Neuronal stem cell (in vitro differentiated cells): ENCODE measurements at regions not wholly inside any gene's neighbourhood (a gene's known extent, or its start where the extent isn't known, plus 50 kb on each side); places are given as distances from the start of the nearest gene placed in this dataset.

Source experiments
- DNase-seq: peaks from one replicate; pipeline ENCODE4 v3.0.0-alpha.2; 2013; ENCODE audit warnings: low spot score
- H2AFZ ChIP-seq: one replicate; pipeline ENCODE4 v1.6.1; 2013; ENCODE audit warnings: mild to moderate bottlenecking, low read length, inconsistent platforms
- H2AK5ac ChIP-seq: 2 replicates; pipeline ENCODE4 v1.6.1; 2013; ENCODE audit warnings: low read depth, mild to moderate bottlenecking, inconsistent platforms, low read length, moderate library complexity, mixed read lengths
- H2BK120ac ChIP-seq: 2 replicates; pipeline ENCODE4 v1.6.1; 2013; ENCODE audit warnings: low read depth, mild to moderate bottlenecking, inconsistent platforms, low read length, moderate library complexity, mixed read lengths
- H2BK12ac ChIP-seq: one replicate; pipeline ENCODE4 v1.6.1; 2013; ENCODE audit warnings: low read length, inconsistent platforms
- H2BK15ac ChIP-seq: 2 replicates; pipeline ENCODE4 v1.6.1; 2013; ENCODE audit warnings: mild to moderate bottlenecking, low read length, inconsistent platforms, mixed read lengths
- H2BK5ac ChIP-seq: one replicate; pipeline ENCODE4 v1.6.1; 2013; ENCODE audit warnings: inconsistent platforms, mild to moderate bottlenecking, low read length, moderate library complexity
- H3K14ac ChIP-seq: one replicate; pipeline ENCODE4 v1.6.1; 2013; ENCODE audit warnings: low read length, inconsistent platforms
- H3K18ac ChIP-seq: 2 replicates; pipeline ENCODE4 v1.6.1; 2013; ENCODE audit warnings: low read length, inconsistent platforms
- H3K23ac ChIP-seq: 2 replicates; pipeline ENCODE4 v1.6.1; 2013; ENCODE audit warnings: low read depth, mild to moderate bottlenecking, mixed read lengths, low read length, inconsistent platforms; ENCODE audit not compliant: poor library complexity
- H3K27ac ChIP-seq: replicated peaks from 3 replicates; pipeline ENCODE4 v1.5.1; 2013; ENCODE audit warnings: low read length, inconsistent platforms
- H3K27me3 ChIP-seq, 3 experiments: 2 replicates each; pipeline ENCODE4 v1.6.1; 2013; ENCODE audit warnings: low read length in 3 of 3, mild to moderate bottlenecking in 2 of 3, inconsistent platforms in 1 of 3, low read depth in 1 of 3, mixed read lengths in 1 of 3, moderate library complexity in 1 of 3; ENCODE audit not compliant: control insufficient read depth in 3 of 3, insufficient read depth in 3 of 3
- H3K36me3 ChIP-seq, 2 donors: replicated peaks in 1 of 2; 2 replicates each; pipeline ENCODE4 v1.6.1; 2013; ENCODE audit warnings: low read length in 2 of 2; ENCODE audit not compliant: control insufficient read depth in 2 of 2, insufficient read depth in 2 of 2
- H3K4ac ChIP-seq: 2 replicates; pipeline ENCODE4 v1.6.1; 2013; ENCODE audit warnings: inconsistent platforms, mild to moderate bottlenecking, low read length, moderate library complexity
- H3K4me1 ChIP-seq, 2 donors: 1 replicate in 1 of 2; 2 replicates in 1 of 2; pipeline ENCODE4 v1.6.1; 2013; ENCODE audit warnings: low read length in 2 of 2, low read depth in 1 of 2; ENCODE audit not compliant: control insufficient read depth in 2 of 2, insufficient read depth in 1 of 2
- H3K4me2 ChIP-seq: one replicate; pipeline ENCODE4 v1.6.1; 2013; ENCODE audit warnings: mild to moderate bottlenecking, low read length, inconsistent platforms; ENCODE audit not compliant: insufficient read depth, poor library complexity, severe bottlenecking
- H3K4me3 ChIP-seq, 2 donors: 2 replicates each; pipeline ENCODE4 v1.5.1; 2013; ENCODE audit warnings: low read length in 2 of 2, mild to moderate bottlenecking in 2 of 2, inconsistent platforms in 1 of 2, moderate library complexity in 1 of 2
- H3K79me1 ChIP-seq: one replicate; pipeline ENCODE4 v1.6.1; 2013; ENCODE audit warnings: low read depth, mild to moderate bottlenecking, inconsistent platforms, low read length, moderate library complexity
- H3K9ac ChIP-seq: one replicate; pipeline ENCODE4 v1.6.1; 2013; ENCODE audit warnings: mild to moderate bottlenecking, low read depth, low read length, inconsistent platforms; ENCODE audit not compliant: poor library complexity
- H3K9me3 ChIP-seq, 2 donors: replicated peaks in 1 of 2; 2 replicates each; pipeline versions ENCODE3 to v1.6.1; 2013; ENCODE audit warnings: low read length in 2 of 2, mild to moderate bottlenecking in 2 of 2, inconsistent platforms in 1 of 2, low read depth in 1 of 2, mixed read lengths in 1 of 2, moderate library complexity in 1 of 2; ENCODE audit not compliant: control insufficient read depth in 2 of 2, insufficient read depth in 1 of 2
- H4K8ac ChIP-seq: one replicate; pipeline ENCODE4 v1.6.1; 2013; ENCODE audit warnings: low read depth, mild to moderate bottlenecking, inconsistent platforms, low read length, moderate library complexity
- H4K91ac ChIP-seq: one replicate; pipeline ENCODE4 v1.6.1; 2013; ENCODE audit warnings: low read length, low read depth, mild to moderate bottlenecking, inconsistent platforms; ENCODE audit not compliant: poor library complexity
- WGBS, 2 donors: extraction: QIAGEN DNeasy Blood & Tissue Kit; methylation state at CpG; one replicate each; pipeline ENCODE4 v1.1.7; 2013; ENCODE audit warnings: missing lambda C conversion rate in 2 of 2, mixed read lengths in 1 of 2; ENCODE audit not compliant: insufficient read length in 2 of 2, insufficient replicate concordance in 1 of 2; ENCODE audit errors: extremely low coverage in 2 of 2; 5-methylcytosine and 5-hydroxymethylcytosine counted together

GRCh38 chr4:145345401-145345800 is 136.3 kb upstream of the SMAD1 start:
- Histone ChIP-seq H2AK5ac (no peak overlapping the region), H3K4ac (no peak overlapping the region), H3K4me2 (no peak overlapping the region), H3K4me3 (no peak overlapping the region), H3K18ac (no peak overlapping the region), H4K91ac (no peak overlapping the region), H3K9ac (no peak overlapping the region), H3K27ac (no peak overlapping the region), H2BK15ac (no peak overlapping the region), H3K14ac (no peak overlapping the region), H2AFZ (no peak overlapping the region), H2BK5ac (no peak overlapping the region), H3K27me3 (no peaks in the 10 kb centered on the region), H3K9me3 (no peaks in the 10 kb centered on the region), H2BK12ac (no peak overlapping the region), H2BK120ac (no peak overlapping the region), H3K79me1 (no peaks in the 10 kb centered on the region), H3K36me3 (no peaks in the 10 kb centered on the region), H3K4me1 (no peaks in the 10 kb centered on the region), H3K23ac (no peak overlapping the region), H4K8ac (no peak overlapping the region)
- DNase-seq: no peak

- H3K23ac ChIP-seq: no peak overlapping the region
- no peak overlapping the region for H3K27ac ChIP-seq
These were observed 140.3 kb upstream of the SMAD1 start for GRCh38 chr4:145341381-145341780.

GRCh38 chr4:145340071-145340675 is 141.5 kb upstream of the SMAD1 start:
- H3K27ac ChIP-seq: no peak overlapping the region
- no peak for DNase-seq
- H3K23ac ChIP-seq: no peak overlapping the region
- no peak overlapping the region for H4K8ac ChIP-seq
- H2BK15ac ChIP-seq: no peak overlapping the region
- no peak overlapping the region for H2BK5ac ChIP-seq
- no peaks in the 10 kb centered on the region for H3K4me1 ChIP-seq
- WGBS, 2 donors: no CpG with 5 or more reads among the region's 7 CpGs
- H2BK12ac ChIP-seq: no peak overlapping the region
- no peak overlapping the region for H2AK5ac ChIP-seq
- H3K4me2 ChIP-seq: no peak overlapping the region
- H3K4me3 ChIP-seq: no peak overlapping the region
- no peaks in the 10 kb centered on the region for H3K9me3 ChIP-seq
- no peak overlapping the region for H4K91ac ChIP-seq
- H3K18ac ChIP-seq: no peak overlapping the region
- H3K79me1 ChIP-seq: no peaks in the 10 kb centered on the region
- H3K27me3 ChIP-seq: no peaks in the 10 kb centered on the region
- H2AFZ ChIP-seq: no peak overlapping the region
- no peaks in the 10 kb centered on the region for H3K36me3 ChIP-seq
- H3K14ac ChIP-seq: no peak overlapping the region
- H3K9ac ChIP-seq: no peak overlapping the region
- no peak overlapping the region for H3K4ac ChIP-seq
- H2BK120ac ChIP-seq: no peak overlapping the region

More at GRCh38 chr4:145341381-145341780, 140.3 kb upstream of the SMAD1 start:
- H3K36me3 ChIP-seq: no peaks in the 10 kb centered on the region
- H2BK5ac ChIP-seq: no peak overlapping the region
- H3K9me3 ChIP-seq: no peaks in the 10 kb centered on the region
- no peak overlapping the region for H2AFZ ChIP-seq
- H4K91ac ChIP-seq: no peak overlapping the region
- H2AK5ac ChIP-seq: no peak overlapping the region
- no CpG with 5 or more reads among the region's 1 CpG for WGBS, 2 donors
- H3K79me1 ChIP-seq: no peaks in the 10 kb centered on the region
- H2BK12ac ChIP-seq: no peak overlapping the region
- H2BK15ac ChIP-seq: no peak overlapping the region
- H3K4me2 ChIP-seq: no peak overlapping the region
- no peak overlapping the region for H3K4ac ChIP-seq
- DNase-seq: no peak
- no peaks in the 10 kb centered on the region for H3K27me3 ChIP-seq
- H3K14ac ChIP-seq: no peak overlapping the region
- H4K8ac ChIP-seq: no peak overlapping the region
- no peak overlapping the region for H2BK120ac ChIP-seq
- H3K9ac ChIP-seq: no peak overlapping the region
- H3K4me1 ChIP-seq: no peaks in the 10 kb centered on the region
- H3K4me3 ChIP-seq: no peak overlapping the region
- H3K18ac ChIP-seq: no peak overlapping the region

- no peak overlapping the region for H3K9ac ChIP-seq
- H3K27ac ChIP-seq: no peak overlapping the region
- H2AK5ac ChIP-seq: no peak overlapping the region
- no peak overlapping the region for H3K4ac ChIP-seq
- WGBS, 2 donors: no CpG with 5 or more reads among the region's 3 CpGs
- no peaks in the 10 kb centered on the region for H3K79me1 ChIP-seq
- H3K9me3 ChIP-seq: no peaks in the 10 kb centered on the region
- no peak overlapping the region for H2BK15ac ChIP-seq
- H3K4me2 ChIP-seq: no peak overlapping the region
- no peak overlapping the region for H2BK12ac ChIP-seq
- no peak overlapping the region for H4K8ac ChIP-seq
- H2BK120ac ChIP-seq: no peak overlapping the region
- no peak overlapping the region for H4K91ac ChIP-seq
- H3K23ac ChIP-seq: no peak overlapping the region
- no peak overlapping the region for H2AFZ ChIP-seq
- H3K27me3 ChIP-seq: no peaks in the 10 kb centered on the region
- H3K4me1 ChIP-seq: no peaks in the 10 kb centered on the region
- H2BK5ac ChIP-seq: no peak overlapping the region
- no peak overlapping the region for H3K18ac ChIP-seq
- no peak overlapping the region for H3K14ac ChIP-seq
- no peak overlapping the region for H3K4me3 ChIP-seq
- DNase-seq: no peak
- no peaks in the 10 kb centered on the region for H3K36me3 ChIP-seq
These were observed 142.5 kb upstream of the SMAD1 start for GRCh38 chr4:145339075-145339725.
